ENCODE measurements at regions not wholly inside any gene's neighbourhood (a gene's known extent, or its start where the extent isn't known, plus 50 kb on each side); places are given as distances from the start of the nearest gene placed in this dataset.

DNA sequence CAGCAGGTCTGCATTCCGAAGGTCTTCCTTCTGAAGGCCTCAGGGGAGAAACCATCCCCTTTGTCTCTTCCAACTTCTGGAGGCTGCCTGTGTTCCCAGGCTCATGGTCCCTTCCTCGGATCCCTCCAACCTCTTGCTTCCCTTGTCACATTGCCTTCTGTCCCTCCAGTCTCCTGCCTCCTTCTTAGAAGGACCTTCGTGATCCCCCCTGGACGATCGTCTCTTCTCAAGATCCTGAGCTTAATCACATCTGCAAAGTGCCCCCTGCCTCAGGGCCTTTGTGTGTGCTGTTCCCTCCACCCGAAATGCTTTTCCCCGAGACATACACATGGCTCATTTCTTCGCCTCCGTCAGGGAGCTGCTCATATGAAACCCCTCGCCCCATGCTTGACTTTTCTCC lies 505.8 kb downstream of the SHQ1 start:
- Histone ChIP-seq H3K27me3 (ENCODE audit: insufficient read depth) (no peaks in the 10 kb centered on the region), H3K36me3 (replicated peaks in 1 of 2; ENCODE audit: control insufficient read depth in 1 of 2, insufficient read depth in 2 of 2, low read length in 1 of 2) (no peaks in the 10 kb centered on the region), H2AFZ (ENCODE audit: low read depth) (no peak overlapping the region), H3K9me2 (no peaks in the 10 kb centered on the region), H3K4me3 (ENCODE audit: low read depth in 2 of 2, low read length in 1 of 2) (no peak overlapping the region), H3K4me2 (no peak overlapping the region), H3F3A (replicated peaks; ENCODE audit: insufficient read depth) (peaks cover 41% of the 10 kb centered on the region), H3K79me2 (ENCODE audit: insufficient read depth) (no peaks in the 10 kb centered on the region), H3K9me3 (no peaks in the 10 kb centered on the region), H3K4me1 (ENCODE audit: control insufficient read depth in 1 of 2, insufficient read depth in 2 of 2, low read depth in 1 of 2, low read length in 1 of 2) (peaks cover 12% of the 10 kb centered on the region in 2 experiments; a peak in 3 of 4 replicates), H3K9ac (no peak overlapping the region), H3K27ac (ENCODE audit: low read depth in 2 of 2, low read length in 1 of 2) (no peak overlapping the region), H4K20me1 (ENCODE audit: insufficient read depth) (peaks cover 15% of the 10 kb centered on the region; the same call in 1 of the 2 replicates)
- WGBS (ENCODE audit: low lambda C conversion rate): 92% methylated on average over 10 of the region's 10 CpGs
- no peak for DNase-seq
- TF ChIP-seq POLR2AphosphoS5 (IDR thresholded peaks at IDR 0.05; ENCODE audit: low read depth, low read length) (no peak), YY1 (IDR thresholded peaks at IDR 0.05; ENCODE audit: low read depth) (no peak), CTCF (IDR thresholded peaks at IDR 0.05) (no peak), SMC3 (IDR thresholded peaks at IDR 0.05; ENCODE audit: low read depth, low read length) (no peak), GABPA (IDR thresholded peaks at IDR 0.05; ENCODE audit: low read depth) (no peak), MXI1 (IDR thresholded peaks at IDR 0.05; ENCODE audit: low read depth, low read length) (no peak), FOXJ3 (CRISPR knock-in tag; IDR thresholded peaks at IDR 0.05) (no peak), TEAD4 (IDR thresholded peaks at IDR 0.05; ENCODE audit: borderline replicate concordance, insufficient read depth) (no peak), NFIC (IDR thresholded peaks at IDR 0.05; ENCODE audit: borderline replicate concordance) (no peak), GATA2 (CRISPR knock-in tag; IDR thresholded peaks at IDR 0.05) (no peak)
- TF ChIP-seq, protein P1, sequence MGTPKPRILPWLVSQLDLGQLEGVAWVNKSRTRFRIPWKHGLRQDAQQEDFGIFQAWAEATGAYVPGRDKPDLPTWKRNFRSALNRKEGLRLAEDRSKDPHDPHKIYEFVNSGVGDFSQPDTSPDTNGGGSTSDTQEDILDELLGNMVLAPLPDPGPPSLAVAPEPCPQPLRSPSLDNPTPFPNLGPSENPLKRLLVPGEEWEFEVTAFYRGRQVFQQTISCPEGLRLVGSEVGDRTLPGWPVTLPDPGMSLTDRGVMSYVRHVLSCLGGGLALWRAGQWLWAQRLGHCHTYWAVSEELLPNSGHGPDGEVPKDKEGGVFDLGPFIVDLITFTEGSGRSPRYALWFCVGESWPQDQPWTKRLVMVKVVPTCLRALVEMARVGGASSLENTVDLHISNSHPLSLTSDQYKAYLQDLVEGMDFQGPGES (IDR thresholded peaks at IDR 0.05; ENCODE audit: low read depth, low read length): no peak
- ChIA-PET CTCF (no interaction called here), POLR2A (no interaction called here)

- Histone ChIP-seq H3K27ac (ENCODE audit: low read depth in 2 of 2, low read length in 1 of 2) (no peak overlapping the region), H3K9ac (no peak overlapping the region), H3F3A (replicated peaks; ENCODE audit: insufficient read depth) (peaks cover 36% of the 10 kb centered on the region), H3K9me3 (no peaks in the 10 kb centered on the region), H3K4me3 (ENCODE audit: low read depth in 2 of 2, low read length in 1 of 2) (no peak overlapping the region), H4K20me1 (ENCODE audit: insufficient read depth) (peaks cover 15% of the 10 kb centered on the region; the same call in 1 of the 2 replicates), H3K79me2 (ENCODE audit: insufficient read depth) (no peaks in the 10 kb centered on the region), H3K36me3 (replicated peaks in 1 of 2; ENCODE audit: control insufficient read depth in 1 of 2, insufficient read depth in 2 of 2, low read length in 1 of 2) (no peaks in the 10 kb centered on the region), H3K4me1 (ENCODE audit: control insufficient read depth in 1 of 2, insufficient read depth in 2 of 2, low read depth in 1 of 2, low read length in 1 of 2) (peaks cover 9 to 16% of the 10 kb centered on the region in 2 experiments; a peak in 3 of 4 replicates), H3K27me3 (ENCODE audit: insufficient read depth) (no peaks in the 10 kb centered on the region), H3K4me2 (no peak overlapping the region), H3K9me2 (no peaks in the 10 kb centered on the region), H2AFZ (ENCODE audit: low read depth) (no peak overlapping the region)
- POLR2A ChIA-PET: no interaction called here
- CTCF ChIA-PET: interaction anchor here (1.9 kb wide), 1 partner anchor 53 kb away, joined by 4 read pairs; no protein-coding TSS in a partner anchor
- WGBS (ENCODE audit: low lambda C conversion rate): 80% methylated on average over 1 of the region's 2 CpGs
- no peak for TF ChIP-seq YY1 (IDR thresholded peaks at IDR 0.05; ENCODE audit: low read depth)
- TF ChIP-seq FOXJ3 (CRISPR knock-in tag; IDR thresholded peaks at IDR 0.05): no peak
- TF ChIP-seq FOSL2 (IDR thresholded peaks at IDR 0.05; ENCODE audit: borderline replicate concordance, low read depth): no peak
- no peak for TF ChIP-seq RFX5 (IDR thresholded peaks at IDR 0.05; ENCODE audit: low read length)
- no peak for TF ChIP-seq CHD2 (IDR thresholded peaks at IDR 0.05; ENCODE audit: low read length, partially characterized antibody)
- TF ChIP-seq NFIC (IDR thresholded peaks at IDR 0.05; ENCODE audit: borderline replicate concordance): no peak
- TF ChIP-seq CTCF (IDR thresholded peaks at IDR 0.05): no peak
- DNase-seq: no peak
These were observed 506.3 kb downstream of the SHQ1 start for GRCh38 chr3:72341920-72342319.
